ACHN (cell line): ENCODE measurements at regions not wholly inside any gene's neighbourhood (a gene's known extent, or its start where the extent isn't known, plus 50 kb on each side); places are given as distances from the start of the nearest gene placed in this dataset.
"Not testable (repeated sequence)": the region's sequence is repeated elsewhere in the genome, so short reads cannot be mapped to it uniquely, and the experiment has no call there.

Experiments
- DNase-seq: peaks from one replicate; pipeline ENCODE4 v3.0.0-alpha.2; 2015
- in situ Hi-C: cut with HindIII; loops from 2 replicates; pipeline ENCODE4 v1.10.0; 2017; ENCODE audit warnings: low sequenced_read_pairs, low pct_ligation_motif_present, low pct_unique_long_range_greater_than_20kb

GRCh38 chr22:47498969-47499495 is 736.6 kb downstream of the TBC1D22A start:
- DNase-seq = no peak
- in situ Hi-C loops = no loop called here

GRCh38 chr22:47497666-47498065 is 735.2 kb downstream of the TBC1D22A start:
- in situ Hi-C loops = no loop called here
- DNase-seq = no peak

GRCh38 chr22:47495110-47495509 is 732.7 kb downstream of the TBC1D22A start:
- in situ Hi-C loops = no loop called here
- no peak for DNase-seq

GRCh38 chr22:47488131-47488530 is 725.7 kb downstream of the TBC1D22A start:
- DNase-seq, in situ Hi-C loops: not testable (repeated sequence)

- DNase-seq = no peak
- in situ Hi-C loops = no loop called here
Observed at GRCh38 chr22:47486569-47487312, 724.3 kb downstream of the TBC1D22A start.

- in situ Hi-C loops = no loop called here
- no peak for DNase-seq
Observed at GRCh38 chr22:47484960-47485569, 722.6 kb downstream of the TBC1D22A start.

GRCh38 chr22:47476231-47476630 is 713.8 kb downstream of the TBC1D22A start:
- in situ Hi-C loops = no loop called here
- DNase-seq = no peak

- no peak for DNase-seq
- in situ Hi-C loops = no loop called here
Observed at GRCh38 chr22:47474895-47475294, 712.4 kb downstream of the TBC1D22A start.

- DNase-seq = no peak
- in situ Hi-C loops = no loop called here
Observed at GRCh38 chr22:47474464-47474863, 712.0 kb downstream of the TBC1D22A start.

GRCh38 chr22:47472636-47473035 is 710.2 kb downstream of the TBC1D22A start:
- in situ Hi-C loops = no loop called here
- no peak for DNase-seq

GRCh38 chr22:47471406-47471805 is 709.0 kb downstream of the TBC1D22A start:
- in situ Hi-C loops = no loop called here
- DNase-seq = no peak

- no peak for DNase-seq
- in situ Hi-C loops = no loop called here
Observed at GRCh38 chr22:47465809-47466208, 703.4 kb downstream of the TBC1D22A start.

GRCh38 chr22:47465222-47465621 is 702.8 kb downstream of the TBC1D22A start:
- DNase-seq = no peak
- in situ Hi-C loops = no loop called here

GRCh38 chr22:47463220-47463619 is 700.8 kb downstream of the TBC1D22A start:
- DNase-seq = no peak
- in situ Hi-C loops = no loop called here

- in situ Hi-C loops = no loop called here
- no peak for DNase-seq
Observed at GRCh38 chr22:47460861-47461260, 698.4 kb downstream of the TBC1D22A start.

GRCh38 chr22:47460176-47460575 is 697.7 kb downstream of the TBC1D22A start:
- in situ Hi-C loops = no loop called here

GRCh38 chr22:47458348-47458747 is 695.9 kb downstream of the TBC1D22A start:
- DNase-seq = no peak
- in situ Hi-C loops = no loop called here

More at GRCh38 chr22:47460176-47460575, 697.7 kb downstream of the TBC1D22A start:
- DNase-seq = no peak

- in situ Hi-C loops = no loop called here
- DNase-seq = no peak
Observed at GRCh38 chr22:47457509-47458300, 695.3 kb downstream of the TBC1D22A start.

GRCh38 chr22:47457021-47457420 is 694.6 kb downstream of the TBC1D22A start:
- in situ Hi-C loops = no loop called here
- no peak for DNase-seq
